HG02973 (cell line): ENCODE measurements at regions not wholly inside any gene's neighbourhood (a gene's known extent, or its start where the extent isn't known, plus 50 kb on each side); places are given as distances from the start of the nearest gene placed in this dataset.
"Not testable (repeated sequence)": the region's sequence is repeated elsewhere in the genome, so short reads cannot be mapped to it uniquely, and the experiment has no call there.

Experiments used
- ATAC-seq: cut with Tn5 transposase; IDR thresholded peaks from one replicate; pipeline ENCODE4 v1.9.1; 2021; ENCODE audit warnings: moderate library complexity; ENCODE audit not compliant: unreplicated experiment

- no peak for ATAC-seq
These were observed 129.3 kb upstream of the MAP1LC3B2 start for GRCh38 chr12:116429826-116430360.

- ATAC-seq: no peak
These were observed 128.1 kb upstream of the MAP1LC3B2 start for GRCh38 chr12:116430911-116431565.

GRCh38 chr12:116431677-116432300, 127.4 kb upstream of the MAP1LC3B2 start:
- no peak for ATAC-seq

- ATAC-seq: no peak
These were observed 126.8 kb upstream of the MAP1LC3B2 start for GRCh38 chr12:116432314-116432750.

- ATAC-seq: no peak
These were observed 125.9 kb upstream of the MAP1LC3B2 start for GRCh38 chr12:116433249-116433648.

GRCh38 chr12:116434155-116435011, 124.8 kb upstream of the MAP1LC3B2 start:
- ATAC-seq: no peak

- no peak for ATAC-seq
These were observed 123.2 kb upstream of the MAP1LC3B2 start for GRCh38 chr12:116435984-116436383.

- no peak for ATAC-seq
These were observed 122.5 kb upstream of the MAP1LC3B2 start for GRCh38 chr12:116436561-116437249.

GRCh38 chr12:116441292-116441691, 117.9 kb upstream of the MAP1LC3B2 start:
- no peak for ATAC-seq

- no peak for ATAC-seq
These were observed 116.9 kb upstream of the MAP1LC3B2 start for GRCh38 chr12:116442304-116442703.

GRCh38 chr12:116442946-116443345, 116.2 kb upstream of the MAP1LC3B2 start:
- no peak for ATAC-seq

- ATAC-seq: no peak
These were observed 115.2 kb upstream of the MAP1LC3B2 start for GRCh38 chr12:116443821-116444589.

- no peak for ATAC-seq
These were observed 114.6 kb upstream of the MAP1LC3B2 start for GRCh38 chr12:116444590-116444943.

GRCh38 chr12:116448165-116448739, 110.9 kb upstream of the MAP1LC3B2 start:
- ATAC-seq: no peak

- ATAC-seq: no peak
These were observed 108.7 kb upstream of the MAP1LC3B2 start for GRCh38 chr12:116450406-116450910.

GRCh38 chr12:116452975-116453374, 106.2 kb upstream of the MAP1LC3B2 start:
- ATAC-seq: not testable (repeated sequence)

- no peak for ATAC-seq
These were observed 105.5 kb upstream of the MAP1LC3B2 start for GRCh38 chr12:116453631-116454030.

- ATAC-seq: no peak
These were observed 105.1 kb upstream of the MAP1LC3B2 start for GRCh38 chr12:116454076-116454475.

- ATAC-seq: no peak
These were observed 104.2 kb upstream of the MAP1LC3B2 start for GRCh38 chr12:116454950-116455447.
